HepG2 (cell line): ENCODE measurements at regions not wholly inside any gene's neighbourhood (a gene's known extent, or its start where the extent isn't known, plus 50 kb on each side); places are given as distances from the start of the nearest gene placed in this dataset.

Source experiments
- AHR ChIP-seq: IDR thresholded peaks from 2 replicates; pipeline ENCODE4 v1.6.1; 2018; ENCODE audit warnings: missing genetic modification reagents, missing compliant biosample characterization
- CEBPG ChIP-seq: IDR thresholded peaks from 2 replicates; pipeline ENCODE4 v1.6.1; 2016
- CHCHD3 ChIP-seq: sonication (generic); formaldehyde crosslinking; IDR thresholded peaks from 2 replicates; pipeline ENCODE4 v1.8.0; 2022; ENCODE audit warnings: mild to moderate bottlenecking, missing genetic modification reagents, moderate library complexity
- CHD2 ChIP-seq: IDR thresholded peaks from 2 replicates; pipeline ENCODE4 v1.6.1; 2011; ENCODE audit warnings: low read depth, low read length, improper control_type of control experiment
- DDIT3 ChIP-seq: sonication (generic); formaldehyde crosslinking; IDR thresholded peaks from 2 replicates; pipeline ENCODE4 v1.4.0; 2020; ENCODE audit warnings: mild to moderate bottlenecking, missing genetic modification reagents
- JUN ChIP-seq: sonication (generic); formaldehyde crosslinking; IDR thresholded peaks from 2 replicates; pipeline ENCODE4 v1.4.0; 2020; ENCODE audit warnings: mild to moderate bottlenecking, missing genetic modification reagents
- KLF15 ChIP-seq: sonication (generic); formaldehyde crosslinking; IDR thresholded peaks from 2 replicates; pipeline ENCODE4 v1.8.1; 2023; ENCODE audit warnings: borderline replicate concordance, mild to moderate bottlenecking, inconsistent platforms, missing genetic modification reagents, mixed read lengths
- MAFF ChIP-seq: IDR thresholded peaks from 2 replicates; pipeline ENCODE4 v1.6.1; 2011; ENCODE audit warnings: low read depth, low read length, improper control_type of control experiment
- MEF2D ChIP-seq: sonication (generic); formaldehyde crosslinking; IDR thresholded peaks from 2 replicates; pipeline ENCODE4 v1.5.1; 2020; ENCODE audit warnings: mild to moderate bottlenecking, missing genetic modification reagents
- NFRKB ChIP-seq: fragments of 450-650 bp; IDR thresholded peaks from 2 replicates; pipeline ENCODE4 v1.6.1; 2017
- PBX2 ChIP-seq: IDR thresholded peaks from 2 replicates; pipeline ENCODE4 v1.6.1; 2016; ENCODE audit warnings: control low read depth
- SNAI1 ChIP-seq: sonication (generic); formaldehyde crosslinking; IDR thresholded peaks from 2 replicates; pipeline ENCODE4 v1.5.0; 2020; ENCODE audit warnings: mild to moderate bottlenecking, missing genetic modification reagents, borderline replicate concordance
- TAF15 ChIP-seq: fragments of 200-400 bp; formaldehyde crosslinking; IDR thresholded peaks from one replicate; pipeline ENCODE4 v1.6.1; 2018; ENCODE audit warnings: mild to moderate bottlenecking, low read depth, low read length; ENCODE audit not compliant: poor library complexity, severe bottlenecking
- TEF ChIP-seq: sonication (generic); formaldehyde crosslinking; IDR thresholded peaks from 2 replicates; pipeline ENCODE4 v1.5.0; 2020; ENCODE audit warnings: missing genetic modification reagents
- TOE1 ChIP-seq: sonication (generic); formaldehyde crosslinking; IDR thresholded peaks from 2 replicates; pipeline ENCODE4 v1.4.0; 2020; ENCODE audit warnings: mild to moderate bottlenecking, missing genetic modification reagents
- ZBTB10 ChIP-seq: sonication (generic); formaldehyde crosslinking; IDR thresholded peaks from 2 replicates; pipeline ENCODE4 v1.4.0; 2020; ENCODE audit warnings: missing genetic modification reagents, borderline replicate concordance
- ZMYM2 ChIP-seq: sonication (generic); formaldehyde crosslinking; IDR thresholded peaks from 2 replicates; pipeline ENCODE4 v1.8.0; 2022; ENCODE audit warnings: mild to moderate bottlenecking, missing genetic modification reagents
- ZNF235 ChIP-seq: sonication (generic); formaldehyde crosslinking; IDR thresholded peaks from 2 replicates; pipeline ENCODE4 v1.8.1; 2023; ENCODE audit warnings: mild to moderate bottlenecking, missing genetic modification reagents, borderline replicate concordance
- ZNF260 ChIP-seq: sonication (generic); formaldehyde crosslinking; IDR thresholded peaks from 2 replicates; pipeline ENCODE4 v1.4.0; 2020; ENCODE audit warnings: missing genetic modification reagents, low read depth, mild to moderate bottlenecking, borderline replicate concordance
- ZNF280D ChIP-seq: sonication (generic); formaldehyde crosslinking; IDR thresholded peaks from 2 replicates; pipeline ENCODE4 v1.5.1; 2020; ENCODE audit warnings: mild to moderate bottlenecking, missing genetic modification reagents
- ZNF468 ChIP-seq: sonication (generic); formaldehyde crosslinking; IDR thresholded peaks from 2 replicates; pipeline ENCODE4 v1.8.0; 2022; ENCODE audit warnings: mild to moderate bottlenecking, moderate library complexity, missing genetic modification reagents
- ZNF562 ChIP-seq: sonication (generic); formaldehyde crosslinking; IDR thresholded peaks from 2 replicates; pipeline ENCODE4 v1.8.0; 2022; ENCODE audit warnings: missing genetic modification reagents, borderline replicate concordance
- ZNF775 ChIP-seq: sonication (generic); formaldehyde crosslinking; IDR thresholded peaks from 2 replicates; pipeline ENCODE4 v1.4.0; 2020; ENCODE audit warnings: missing genetic modification reagents, mild to moderate bottlenecking, moderate library complexity, borderline replicate concordance
- ZSCAN29 ChIP-seq: sonication (generic); formaldehyde crosslinking; conservative IDR thresholded peaks from 2 replicates; pipeline ENCODE4 v1.4.0; 2020; ENCODE audit warnings: mild to moderate bottlenecking, missing genetic modification reagents
- ZZZ3 ChIP-seq: sonication (generic); formaldehyde crosslinking; IDR thresholded peaks from 2 replicates; pipeline ENCODE4 v1.4.0; 2020; ENCODE audit warnings: missing genetic modification reagents, mild to moderate bottlenecking, borderline replicate concordance

- TF ChIP-seq ZZZ3 (CRISPR knock-in tag) = no peak
- TF ChIP-seq ZSCAN29 (CRISPR knock-in tag) = no peak
- TF ChIP-seq TOE1 (CRISPR knock-in tag) = no peak
- TF ChIP-seq ZNF775 (CRISPR knock-in tag) = no peak
- TF ChIP-seq AHR = no peak
- TF ChIP-seq CHD2 = no peak
- TF ChIP-seq CEBPG = peak; percentile 99
- TF ChIP-seq ZBTB10 (CRISPR knock-in tag) = no peak
- no peak for TF ChIP-seq ZNF562 (CRISPR knock-in tag)
- peak; percentile 69 for TF ChIP-seq ZMYM2 (CRISPR knock-in tag)
- no peak for TF ChIP-seq TAF15
- peak; percentile 99 for TF ChIP-seq JUN (CRISPR knock-in tag)
- 0 out of 2 replicates have a peak, but pooled peaks have one; percentile 78 for TF ChIP-seq DDIT3 (CRISPR knock-in tag)
- TF ChIP-seq TEF (CRISPR knock-in tag) = peak; percentile 98
- TF ChIP-seq SNAI1 (CRISPR knock-in tag) = no peak
- TF ChIP-seq ZNF468 = no peak
- TF ChIP-seq PBX2 (CRISPR knock-in tag) = no peak
- TF ChIP-seq ZNF280D (CRISPR knock-in tag) = 0 out of 2 replicates have a peak, but pooled peaks have one; percentile 22
- TF ChIP-seq NFRKB = no peak
- TF ChIP-seq ZNF235 (CRISPR knock-in tag) = no peak
- no peak for TF ChIP-seq CHCHD3 (CRISPR knock-in tag)
- TF ChIP-seq MAFF = no peak
- no peak for TF ChIP-seq KLF15
- TF ChIP-seq MEF2D (CRISPR knock-in tag) = peak; percentile 55; the same call in 1 of the 2 replicates
- TF ChIP-seq ZNF260 = no peak
Observed at GRCh38 chr17:13420878-13421277, 180.9 kb downstream of the HS3ST3A1 start (continued).
